HEK293 (cell line): ENCODE measurements at regions not wholly inside any gene's neighbourhood (a gene's known extent, or its start where the extent isn't known, plus 50 kb on each side); places are given as distances from the start of the nearest gene placed in this dataset.
A peak's percentile ranks its signal among the peaks of the same experiment; 100 is the strongest.
"Not testable (repeated sequence)": the region's sequence is repeated elsewhere in the genome, so short reads cannot be mapped to it uniquely, and the experiment has no call there.

Experiments used
- CTCF ChIA-PET: fragments of 350-600 bp; formaldehyde crosslinking; extraction: SDS; loops from one replicate; lab custom pipeline; 2021; ENCODE audit warnings: antibody characterized with exemption; lab: Yijun Ruan, JAX
- POLR2A ChIA-PET: fragments of 300-600 bp; formaldehyde crosslinking; extraction: SDS; loops from one replicate; lab custom pipeline; 2020; ENCODE audit warnings: antibody characterized with exemption, inconsistent platforms; lab: Yijun Ruan, JAX
- H3K27ac ChIP-seq: fragments of 200-500 bp; sonication (Bioruptor generic); 2 replicates; pipeline ENCODE4 v1.5.1; 2014; ENCODE audit warnings: low read depth, low read length, control low read depth, inconsistent platforms; ENCODE audit errors: extremely low read depth
- H3K36me3 ChIP-seq, 2 experiments: fragments of 200-500 bp in 1 of 2; sonication (Bioruptor generic) in 1 of 2; 1 replicate in 1 of 2; 2 replicates in 1 of 2; pipeline ENCODE4 v1.5.1; 2014 to 2017; ENCODE audit warnings: inconsistent platforms in 2 of 2, low read length in 2 of 2; ENCODE audit not compliant: control insufficient read depth in 2 of 2, insufficient read depth in 1 of 2
- H3K4me1 ChIP-seq: fragments of 200-500 bp; sonication (Bioruptor generic); 2 replicates; pipeline ENCODE4 v1.5.1; 2014; ENCODE audit warnings: mild to moderate bottlenecking, low read length, inconsistent platforms; ENCODE audit not compliant: control insufficient read depth, insufficient read depth
- H3K4me3 ChIP-seq: 2 replicates; pipeline ENCODE4 v1.5.1; 2011; ENCODE audit warnings: low read depth, mild to moderate bottlenecking, control low read depth, low read length, moderate library complexity
- H3K9me3 ChIP-seq: fragments of 200-500 bp; sonication (Bioruptor generic); 2 replicates; pipeline ENCODE4 v1.5.1; 2014; ENCODE audit warnings: low read depth, low read length, inconsistent platforms; ENCODE audit not compliant: control insufficient read depth, insufficient read depth
- HOXA7 ChIP-seq: sonication (generic); formaldehyde crosslinking; IDR thresholded peaks from 2 replicates; pipeline ENCODE4 v1.8.1; 2022; ENCODE audit warnings: missing genetic modification reagents, borderline replicate concordance
- MEIS1 ChIP-seq: sonication (generic); formaldehyde crosslinking; IDR thresholded peaks from 2 replicates; pipeline ENCODE4 v1.8.1; 2022; ENCODE audit warnings: missing genetic modification reagents, mild to moderate bottlenecking, borderline replicate concordance
- SETDB1 ChIP-seq: IDR thresholded peaks from one replicate; pipeline ENCODE4 v1.6.1; 2017; ENCODE audit warnings: mild to moderate bottlenecking, low read length, moderate library complexity, mixed read lengths; ENCODE audit not compliant: insufficient read length
- WT1 ChIP-seq: fragments of 450-650 bp; formaldehyde crosslinking; IDR thresholded peaks from 2 replicates; pipeline ENCODE4 v1.5.1; 2016; ENCODE audit warnings: missing biosample characterization, missing genetic modification characterization
- YY2 ChIP-seq: fragments of 450-650 bp; formaldehyde crosslinking; IDR thresholded peaks from 2 replicates; pipeline ENCODE4 v1.5.1; 2016; ENCODE audit warnings: missing biosample characterization, missing genetic modification characterization
- ZBTB21 ChIP-seq: fragments of 450-650 bp; formaldehyde crosslinking; IDR thresholded peaks from 2 replicates; pipeline ENCODE4 v1.5.1; 2017; ENCODE audit warnings: missing biosample characterization, missing genetic modification characterization
- ZNF169 ChIP-seq: fragments of 450-650 bp; formaldehyde crosslinking; IDR thresholded peaks from 2 replicates; pipeline ENCODE4 v1.5.1; 2016; ENCODE audit warnings: missing biosample characterization, missing genetic modification characterization
- ZNF202 ChIP-seq: fragments of 450-650 bp; formaldehyde crosslinking; IDR thresholded peaks from 2 replicates; pipeline ENCODE4 v1.5.1; 2016; ENCODE audit warnings: missing biosample characterization, missing genetic modification characterization, borderline replicate concordance
- ZNF211 ChIP-seq: fragments of 450-650 bp; formaldehyde crosslinking; IDR thresholded peaks from 2 replicates; pipeline ENCODE4 v1.5.1; 2016; ENCODE audit warnings: low read depth, missing biosample characterization, missing genetic modification characterization
- ZNF366 ChIP-seq: fragments of 450-650 bp; formaldehyde crosslinking; conservative IDR thresholded peaks from 2 replicates; pipeline ENCODE4 v1.5.1; 2016; ENCODE audit warnings: missing biosample characterization, missing genetic modification characterization
- ZNF670 ChIP-seq: fragments of 450-650 bp; formaldehyde crosslinking; IDR thresholded peaks from 2 replicates; pipeline ENCODE4 v1.5.1; 2016; ENCODE audit warnings: missing biosample characterization, missing genetic modification characterization, low read depth
- ZNF843 ChIP-seq: fragments of 450-650 bp; formaldehyde crosslinking; IDR thresholded peaks from 2 replicates; pipeline ENCODE4 v1.5.1; 2016; ENCODE audit warnings: missing biosample characterization, missing genetic modification characterization
- ZXDB ChIP-seq: fragments of 450-650 bp; formaldehyde crosslinking; IDR thresholded peaks from 2 replicates; pipeline ENCODE4 v1.5.1; 2016; ENCODE audit warnings: missing biosample characterization, missing genetic modification characterization
- TF ChIP-seq, protein P1 (sequence below): fragments of 450-650 bp; formaldehyde crosslinking; IDR thresholded peaks from 2 replicates; pipeline ENCODE4 v1.5.1; 2016; ENCODE audit warnings: missing biosample characterization, missing genetic modification characterization
- TF ChIP-seq, protein P2 (sequence below): fragments of 450-650 bp; formaldehyde crosslinking; IDR thresholded peaks from 2 replicates; pipeline ENCODE4 v1.5.1; 2016; ENCODE audit warnings: missing biosample characterization, missing genetic modification characterization
- TF ChIP-seq, protein P3 (sequence below): fragments of 450-650 bp; formaldehyde crosslinking; IDR thresholded peaks from 2 replicates; pipeline ENCODE4 v1.5.1; 2016; ENCODE audit warnings: missing biosample characterization, missing genetic modification characterization, low read depth

DNA sequence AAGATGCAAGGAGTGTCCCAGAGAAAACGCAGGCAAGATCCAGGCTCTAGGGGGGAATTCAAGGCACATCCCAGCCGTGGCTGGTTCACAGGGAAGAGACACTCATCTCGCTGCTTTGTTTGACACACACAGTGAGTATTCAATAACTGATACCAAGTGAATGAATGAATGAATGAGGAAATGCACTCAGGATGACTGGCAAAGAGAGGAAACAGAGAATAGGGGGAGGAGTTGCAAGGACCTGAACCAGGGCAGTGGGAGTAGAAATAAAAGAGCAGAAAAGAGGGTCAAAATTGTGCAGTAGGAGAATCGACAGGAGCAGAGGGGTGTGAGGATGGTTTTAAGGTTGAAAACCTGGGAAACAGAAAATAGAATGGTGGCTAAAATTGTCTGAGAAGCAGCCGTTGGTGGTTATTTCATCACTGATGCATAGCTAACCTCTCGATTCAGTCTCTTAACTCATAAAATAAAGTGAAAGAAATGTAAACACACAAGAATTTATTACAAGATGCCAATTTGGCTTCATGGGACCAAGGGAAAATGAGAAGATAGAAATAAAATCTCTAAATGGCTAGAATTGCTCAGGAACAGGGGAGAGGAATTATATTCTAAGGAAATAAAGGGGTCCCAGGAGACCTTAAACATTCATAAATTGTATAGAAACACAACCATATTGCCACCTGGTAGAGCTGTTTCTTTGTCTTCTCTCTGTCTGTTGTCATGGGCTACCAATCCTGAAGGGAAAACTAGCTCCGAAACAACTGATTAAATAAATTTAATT, 63.9 kb upstream of the PHLPP1 start:
- no peaks in the 10 kb centered on the region for H3K4me1 ChIP-seq
- no peaks in the 10 kb centered on the region for H3K9me3 ChIP-seq
- ChIA-PET CTCF (interaction anchor here (0.6 to 0.8 kb wide), 4 partner anchors 12 to 552 kb away, joined by 3 read pairs; partner anchors contain the start of gene PHLPP1), POLR2A (interaction anchor here (0.6 kb wide), 1 partner anchor 16 kb away, joined by 3 read pairs; no protein-coding TSS in a partner anchor)
- TF ChIP-seq HOXA7 (CRISPR knock-in tag) (no peak), ZNF843 (tag by site-specific recombination) (no peak), ZNF366 (tag by site-specific recombination) (0 out of 2 replicates have a peak, but pooled peaks have one; percentile 15), SETDB1 (no peak), ZNF169 (tag by site-specific recombination) (no peak), YY2 (tag by site-specific recombination) (no peak), ZNF211 (tag by site-specific recombination) (no peak)
- TF ChIP-seq, protein P1, sequence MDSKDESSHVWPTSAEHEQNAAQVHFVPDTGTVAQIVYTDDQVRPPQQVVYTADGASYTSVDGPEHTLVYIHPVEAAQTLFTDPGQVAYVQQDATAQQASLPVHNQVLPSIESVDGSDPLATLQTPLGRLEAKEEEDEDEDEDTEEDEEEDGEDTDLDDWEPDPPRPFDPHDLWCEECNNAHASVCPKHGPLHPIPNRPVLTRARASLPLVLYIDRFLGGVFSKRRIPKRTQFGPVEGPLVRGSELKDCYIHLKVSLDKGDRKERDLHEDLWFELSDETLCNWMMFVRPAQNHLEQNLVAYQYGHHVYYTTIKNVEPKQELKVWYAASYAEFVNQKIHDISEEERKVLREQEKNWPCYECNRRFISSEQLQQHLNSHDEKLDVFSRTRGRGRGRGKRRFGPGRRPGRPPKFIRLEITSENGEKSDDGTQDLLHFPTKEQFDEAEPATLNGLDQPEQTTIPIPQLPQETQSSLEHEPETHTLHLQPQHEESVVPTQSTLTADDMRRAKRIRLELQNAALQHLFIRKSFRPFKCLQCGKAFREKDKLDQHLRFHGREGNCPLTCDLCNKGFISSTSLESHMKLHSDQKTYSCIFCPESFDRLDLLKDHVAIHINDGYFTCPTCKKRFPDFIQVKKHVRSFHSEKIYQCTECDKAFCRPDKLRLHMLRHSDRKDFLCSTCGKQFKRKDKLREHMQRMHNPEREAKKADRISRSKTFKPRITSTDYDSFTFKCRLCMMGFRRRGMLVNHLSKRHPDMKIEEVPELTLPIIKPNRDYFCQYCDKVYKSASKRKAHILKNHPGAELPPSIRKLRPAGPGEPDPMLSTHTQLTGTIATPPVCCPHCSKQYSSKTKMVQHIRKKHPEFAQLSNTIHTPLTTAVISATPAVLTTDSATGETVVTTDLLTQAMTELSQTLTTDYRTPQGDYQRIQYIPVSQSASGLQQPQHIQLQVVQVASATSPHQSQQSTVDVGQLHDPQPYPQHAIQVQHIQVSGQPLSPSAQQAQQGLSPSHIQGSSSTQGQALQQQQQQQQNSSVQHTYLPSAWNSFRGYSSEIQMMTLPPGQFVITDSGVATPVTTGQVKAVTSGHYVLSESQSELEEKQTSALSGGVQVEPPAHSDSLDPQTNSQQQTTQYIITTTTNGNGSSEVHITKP = no peak
- no peaks in the 10 kb centered on the region for H3K36me3 ChIP-seq
- no peak overlapping the region for H3K27ac ChIP-seq
- H3K4me3 ChIP-seq = no peak overlapping the region

DNA sequence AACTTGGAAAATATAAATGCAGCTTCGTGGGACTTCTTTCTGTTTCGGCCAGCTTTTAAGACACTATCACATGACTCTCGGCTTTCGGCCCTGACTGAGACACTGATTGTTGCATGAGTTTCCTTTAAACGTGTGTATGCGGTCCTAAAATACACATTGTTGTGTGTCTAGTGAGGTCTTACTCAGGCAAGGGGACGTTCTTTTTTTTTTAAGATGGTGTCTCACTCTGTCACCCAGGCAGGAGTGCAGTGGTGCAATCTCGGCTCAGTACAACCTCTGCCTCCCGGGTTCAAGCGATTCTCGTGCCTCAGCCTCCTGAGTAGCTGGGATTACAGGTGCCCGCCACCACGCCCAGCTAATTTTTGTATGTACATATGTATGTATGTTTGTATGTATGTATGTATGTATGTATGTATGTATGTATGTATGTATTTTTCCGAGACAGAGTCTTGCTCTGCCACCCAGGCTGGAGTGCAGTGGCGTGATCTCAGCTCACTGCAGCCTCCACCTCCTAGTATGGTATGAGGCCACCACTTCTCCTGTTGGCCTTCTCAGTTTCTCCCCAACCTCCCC, 63.2 kb upstream of the PHLPP1 start:
- not testable (repeated sequence) for H3K36me3 ChIP-seq, H3K27ac ChIP-seq, H3K9me3 ChIP-seq, H3K4me3 ChIP-seq, H3K4me1 ChIP-seq
- POLR2A ChIA-PET = interaction anchor here (0.6 kb wide), 1 partner anchor 15 kb away, joined by 3 read pairs; no protein-coding TSS in a partner anchor
- CTCF ChIA-PET = interaction anchor here (0.6 to 0.8 kb wide), 2 partner anchors 13 to 551 kb away, joined by 3 read pairs; no protein-coding TSS in a partner anchor
- TF ChIP-seq, protein P1 = peak; percentile 52

DNA sequence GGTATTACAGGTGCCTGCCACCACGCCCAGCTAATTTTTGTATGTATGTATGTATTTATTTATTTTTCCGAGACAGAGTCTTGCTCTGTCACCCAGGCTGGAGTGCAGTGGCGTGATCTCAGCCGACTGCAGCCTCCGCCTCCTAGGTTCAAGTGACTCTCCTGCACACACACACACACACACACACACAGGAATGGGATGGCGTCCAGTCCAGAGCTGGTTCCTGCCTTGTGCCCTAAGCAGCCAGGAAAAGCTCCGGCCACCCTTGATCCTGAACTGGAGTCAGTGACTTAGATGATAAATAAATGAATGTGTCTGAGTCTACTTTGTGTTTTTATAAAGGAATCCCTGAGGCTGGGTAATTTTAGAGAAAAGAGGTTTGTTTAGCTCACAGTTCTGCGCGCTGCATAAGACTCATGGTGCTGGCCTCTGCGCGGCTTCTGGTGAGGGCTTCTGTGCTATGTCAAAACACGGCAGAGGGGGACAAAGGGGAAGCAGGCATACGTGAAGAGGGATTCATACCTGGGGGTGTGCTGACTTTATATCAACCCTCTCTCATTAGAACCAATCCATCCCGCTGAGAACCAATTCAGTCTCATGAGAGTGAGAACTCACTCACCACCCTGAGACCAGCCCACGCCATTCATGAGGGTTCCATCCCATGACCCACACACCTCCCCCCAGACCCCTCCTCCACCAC, 59.7 kb upstream of the PHLPP1 start:
- POLR2A ChIA-PET = no interaction called here
- Histone ChIP-seq H3K4me1 (no peaks in the 10 kb centered on the region), H3K27ac (no peak overlapping the region), H3K9me3 (no peaks in the 10 kb centered on the region), H3K36me3 (no peaks in the 10 kb centered on the region), H3K4me3 (no peak overlapping the region)
- CTCF ChIA-PET = no interaction called here
- TF ChIP-seq WT1 (no peak), ZXDB (tag by site-specific recombination) (no peak), ZBTB21 (tag by site-specific recombination) (no peak), ZNF202 (tag by site-specific recombination) (no peak), ZNF670 (no peak), MEIS1 (CRISPR knock-in tag) (no peak)
- TF ChIP-seq, protein P2, sequence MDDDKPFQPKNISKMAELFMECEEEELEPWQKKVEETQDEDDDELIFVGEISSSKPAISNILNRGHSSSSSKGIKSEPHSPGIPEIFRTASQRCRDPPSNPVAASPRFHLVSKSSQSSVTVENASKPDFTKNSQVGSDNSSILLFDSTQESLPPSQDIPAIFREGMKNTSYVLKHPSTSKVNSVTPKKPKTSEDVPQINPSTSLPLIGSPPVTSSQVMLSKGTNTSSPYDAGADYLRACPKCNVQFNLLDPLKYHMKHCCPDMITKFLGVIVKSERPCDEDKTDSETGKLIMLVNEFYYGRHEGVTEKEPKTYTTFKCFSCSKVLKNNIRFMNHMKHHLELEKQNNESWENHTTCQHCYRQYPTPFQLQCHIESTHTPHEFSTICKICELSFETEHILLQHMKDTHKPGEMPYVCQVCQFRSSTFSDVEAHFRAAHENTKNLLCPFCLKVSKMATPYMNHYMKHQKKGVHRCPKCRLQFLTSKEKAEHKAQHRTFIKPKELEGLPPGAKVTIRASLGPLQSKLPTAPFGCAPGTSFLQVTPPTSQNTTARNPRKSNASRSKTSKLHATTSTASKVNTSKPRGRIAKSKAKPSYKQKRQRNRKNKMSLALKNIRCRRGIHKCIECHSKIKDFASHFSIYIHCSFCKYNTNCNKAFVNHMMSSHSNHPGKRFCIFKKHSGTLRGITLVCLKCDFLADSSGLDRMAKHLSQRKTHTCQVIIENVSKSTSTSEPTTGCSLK = no peak
- TF ChIP-seq, protein P3, sequence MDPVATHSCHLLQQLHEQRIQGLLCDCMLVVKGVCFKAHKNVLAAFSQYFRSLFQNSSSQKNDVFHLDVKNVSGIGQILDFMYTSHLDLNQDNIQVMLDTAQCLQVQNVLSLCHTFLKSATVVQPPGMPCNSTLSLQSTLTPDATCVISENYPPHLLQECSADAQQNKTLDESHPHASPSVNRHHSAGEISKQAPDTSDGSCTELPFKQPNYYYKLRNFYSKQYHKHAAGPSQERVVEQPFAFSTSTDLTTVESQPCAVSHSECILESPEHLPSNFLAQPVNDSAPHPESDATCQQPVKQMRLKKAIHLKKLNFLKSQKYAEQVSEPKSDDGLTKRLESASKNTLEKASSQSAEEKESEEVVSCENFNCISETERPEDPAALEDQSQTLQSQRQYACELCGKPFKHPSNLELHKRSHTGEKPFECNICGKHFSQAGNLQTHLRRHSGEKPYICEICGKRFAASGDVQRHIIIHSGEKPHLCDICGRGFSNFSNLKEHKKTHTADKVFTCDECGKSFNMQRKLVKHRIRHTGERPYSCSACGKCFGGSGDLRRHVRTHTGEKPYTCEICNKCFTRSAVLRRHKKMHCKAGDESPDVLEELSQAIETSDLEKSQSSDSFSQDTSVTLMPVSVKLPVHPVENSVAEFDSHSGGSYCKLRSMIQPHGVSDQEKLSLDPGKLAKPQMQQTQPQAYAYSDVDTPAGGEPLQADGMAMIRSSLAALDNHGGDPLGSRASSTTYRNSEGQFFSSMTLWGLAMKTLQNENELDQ (tag by site-specific recombination) = no peak
